Islet of Langerhans (tissue), 1 donor: ENCODE measurements at regions not wholly inside any gene's neighbourhood (a gene's known extent, or its start where the extent isn't known, plus 50 kb on each side); places are given as distances from the start of the nearest gene placed in this dataset.
"Not testable (repeated sequence)": the region's sequence is repeated elsewhere in the genome, so short reads cannot be mapped to it uniquely, and the experiment has no call there.

ENCODE experiments used
- FAIRE-seq: peaks from one replicate; lab custom pipeline; 2011; peaks lifted over from hg19 to GRCh38; lab: Jason Lieb, UNC

DNA sequence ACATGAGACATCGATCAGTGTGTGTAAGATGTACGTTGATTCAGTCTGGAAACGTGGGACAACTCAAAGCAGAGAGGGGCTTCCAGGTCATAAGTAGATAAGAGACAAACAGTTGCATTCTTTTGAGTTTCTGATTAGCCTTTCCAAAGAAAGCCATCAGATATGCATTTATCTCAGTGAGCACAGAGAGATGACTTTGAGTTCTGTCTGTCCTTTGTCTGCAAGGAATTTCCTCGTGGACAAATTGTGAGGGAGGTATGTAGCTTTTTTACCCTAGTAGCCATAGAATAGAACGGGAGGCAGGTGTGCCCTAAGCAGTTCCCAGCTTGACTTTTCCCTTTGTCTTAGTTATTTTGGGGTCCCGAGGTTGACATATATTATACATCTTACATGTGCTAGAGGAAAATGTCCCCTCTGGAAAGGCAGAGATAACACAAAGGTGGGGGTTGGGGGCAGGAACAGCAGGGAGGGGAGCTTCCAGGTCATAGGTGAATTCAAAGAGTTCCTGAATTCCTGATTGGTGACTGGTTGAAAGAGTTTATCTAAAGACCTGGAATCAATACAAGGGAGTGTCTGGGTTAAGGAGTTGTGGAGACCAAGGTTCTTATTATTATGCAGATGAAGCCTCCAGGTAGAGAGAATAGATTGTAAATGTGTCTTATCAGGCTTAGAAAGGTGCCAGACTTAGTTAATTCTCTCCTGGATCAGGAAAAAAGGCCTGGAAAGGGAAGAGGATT lies 237.0 kb downstream of the NFATC2 start:
- FAIRE-seq = no peak

DNA sequence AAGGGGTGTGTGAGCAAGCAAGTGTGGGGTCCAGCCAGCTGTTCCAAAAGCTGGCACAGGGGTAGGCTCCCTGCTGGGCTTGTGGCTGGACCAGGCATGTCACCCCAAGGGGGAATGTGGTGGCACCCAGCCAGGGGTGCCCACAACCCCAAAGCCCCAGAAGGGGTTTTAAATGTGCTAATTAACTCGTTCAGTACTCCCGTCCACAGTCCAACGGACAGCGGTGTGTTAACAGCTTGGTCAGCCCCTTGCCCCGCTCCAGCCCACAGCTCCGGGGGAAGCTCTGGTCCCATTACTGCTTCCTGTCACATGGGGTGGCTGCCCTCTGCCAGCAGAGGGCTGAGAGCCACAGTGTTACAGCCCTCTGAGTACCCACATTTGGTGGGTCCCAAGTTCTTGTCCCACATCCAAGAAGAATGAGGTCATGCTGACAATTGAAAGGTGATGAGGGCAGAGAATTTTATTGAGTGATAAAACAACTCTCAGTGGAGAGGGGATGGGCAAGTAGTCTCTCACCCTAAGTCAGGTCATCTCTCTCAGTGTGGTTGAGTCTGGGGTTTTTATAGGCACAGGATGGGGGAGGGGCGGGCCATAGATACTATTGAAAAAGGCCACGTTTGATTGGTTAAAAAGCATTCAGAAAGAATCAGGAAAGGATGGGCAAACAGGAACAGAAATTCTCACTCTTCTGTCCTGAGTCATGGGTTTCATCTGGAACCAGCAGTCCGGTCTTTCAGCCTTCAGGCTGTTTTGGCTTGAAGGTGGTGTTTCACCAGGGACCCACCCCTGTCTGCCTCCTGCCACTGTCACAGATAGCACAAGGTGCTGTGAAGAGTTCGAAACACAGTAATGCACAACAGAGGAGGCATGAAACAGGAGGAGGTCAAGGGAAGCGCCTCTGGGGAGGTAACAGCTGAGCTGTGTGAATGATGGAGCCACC lies 238.5 kb downstream of the NFATC2 start:
- no peak for FAIRE-seq

DNA sequence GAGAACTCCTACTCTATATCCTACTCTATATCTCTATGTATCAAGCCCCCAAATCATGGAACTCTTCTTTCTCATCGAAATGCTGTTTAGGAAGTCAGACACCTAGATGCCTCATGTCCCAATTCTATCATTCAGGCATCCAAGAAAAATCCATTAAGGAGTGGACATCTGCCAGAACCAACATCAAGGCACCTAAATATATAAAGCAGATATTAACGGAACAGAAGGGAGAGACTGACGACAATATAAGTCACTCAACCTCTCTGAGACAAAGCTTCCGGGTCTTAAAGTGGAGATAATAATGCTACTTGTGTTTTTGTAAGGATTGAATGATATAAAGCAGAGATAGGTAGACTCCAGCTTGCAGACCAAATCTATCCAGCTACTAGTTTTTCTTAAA lies 241.5 kb downstream of the NFATC2 start:
- FAIRE-seq = no peak

DNA sequence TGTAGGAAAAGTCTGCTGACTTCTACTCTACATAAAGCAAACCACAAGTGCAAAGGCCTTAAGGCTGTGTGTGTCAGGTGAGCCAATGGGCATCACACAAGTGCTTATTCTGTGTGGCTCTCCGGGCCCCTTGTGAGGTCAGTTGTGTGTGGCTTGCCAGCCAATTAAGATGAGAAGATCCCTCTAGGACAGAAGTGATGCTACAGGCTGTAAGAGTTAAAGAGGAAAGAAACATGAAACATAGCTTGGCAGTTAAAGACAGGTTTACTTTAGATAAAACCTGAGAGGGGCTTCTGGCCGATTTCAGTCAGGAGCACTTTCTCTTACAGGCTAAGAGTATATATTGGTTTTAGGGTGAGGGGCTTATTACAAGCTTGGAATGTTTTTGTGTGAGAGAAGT lies 242.4 kb downstream of the NFATC2 start:
- FAIRE-seq = no peak

DNA sequence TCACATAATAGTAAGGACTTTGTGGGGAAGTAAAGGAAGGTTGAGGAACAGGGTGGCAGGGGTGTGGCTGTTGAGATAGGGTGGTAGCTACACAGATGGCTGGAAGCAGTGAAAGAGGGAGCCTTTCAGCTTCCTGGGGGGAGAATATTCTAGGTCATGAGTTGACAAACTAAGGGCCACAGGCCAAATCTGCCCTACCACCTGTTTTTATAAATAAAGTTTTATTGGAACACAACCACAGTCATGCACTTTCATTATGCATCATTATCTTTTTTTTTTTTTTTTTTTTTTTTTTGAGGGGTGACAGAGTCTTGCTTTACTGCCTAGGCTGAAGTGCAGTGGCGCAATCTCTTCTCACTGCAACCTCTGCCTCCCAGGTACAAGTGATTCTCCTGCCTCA lies 243.1 kb downstream of the NFATC2 start:
- no peak for FAIRE-seq

DNA sequence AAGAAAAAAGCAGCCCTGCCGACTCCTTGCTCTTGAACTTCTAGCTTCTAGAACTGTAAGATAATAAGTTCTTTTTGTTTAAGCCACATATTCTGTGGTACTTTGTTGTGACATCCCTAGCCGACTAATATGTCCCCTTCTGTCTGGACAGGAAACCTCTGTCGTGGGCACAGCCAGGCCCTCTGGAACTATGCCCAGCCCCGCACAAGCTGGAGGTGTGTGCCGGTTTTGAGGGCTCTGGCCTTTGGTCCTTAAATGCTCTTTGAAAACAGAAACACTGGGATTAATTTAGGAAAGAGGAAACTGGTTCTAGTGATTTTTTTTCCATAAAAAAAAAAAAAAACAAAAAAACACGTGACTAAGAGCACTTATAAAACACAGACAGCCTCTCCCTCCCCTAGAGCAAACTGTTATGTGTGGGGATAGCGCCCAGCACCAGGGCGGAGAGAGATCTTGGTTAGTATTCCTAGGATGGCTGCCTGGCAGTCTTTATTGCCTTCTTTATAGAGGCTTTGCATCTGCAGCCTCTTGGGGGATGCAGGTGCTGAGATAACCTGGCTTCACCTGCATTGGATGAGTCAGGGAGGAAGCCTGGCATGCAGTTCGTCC lies 244.3 kb downstream of the NFATC2 start:
- FAIRE-seq = no peak

DNA sequence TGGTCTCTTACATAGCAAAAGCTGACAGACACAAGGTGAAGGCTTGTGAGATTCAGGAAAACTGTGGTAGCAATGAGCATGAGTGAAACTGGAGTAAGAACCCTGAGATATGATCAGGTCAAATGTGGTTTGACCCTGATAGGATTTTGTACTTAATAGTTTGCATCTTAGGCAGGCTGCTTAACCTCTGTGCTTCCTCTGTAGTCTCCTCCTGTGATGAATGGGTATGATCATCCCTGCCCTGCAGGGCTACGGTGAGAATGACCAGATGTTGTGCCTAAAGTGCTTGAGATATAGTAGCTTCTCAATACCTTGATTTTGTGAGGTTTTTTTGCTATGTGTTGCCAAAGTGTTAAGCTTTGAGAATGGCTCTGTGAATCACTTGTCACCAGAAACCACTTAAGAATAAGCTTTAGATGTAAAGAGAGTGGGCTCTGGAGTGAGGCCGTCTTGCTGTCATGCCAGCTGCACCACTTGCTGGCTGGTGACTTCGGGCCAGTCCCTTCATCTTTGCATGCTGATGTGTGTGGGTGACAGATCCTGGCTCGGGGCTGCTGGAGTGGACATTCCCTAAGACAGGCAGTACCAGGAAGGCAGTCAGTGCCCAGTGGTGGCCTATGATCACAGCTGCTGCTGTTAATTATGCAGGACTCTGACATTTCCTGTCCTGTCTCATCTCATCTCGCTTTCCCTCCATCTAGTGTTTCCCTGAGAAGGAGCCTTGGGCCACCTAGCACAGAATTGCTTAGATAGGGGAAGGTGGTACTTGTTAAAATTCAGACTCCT lies 254.7 kb downstream of the NFATC2 start:
- no peak for FAIRE-seq

DNA sequence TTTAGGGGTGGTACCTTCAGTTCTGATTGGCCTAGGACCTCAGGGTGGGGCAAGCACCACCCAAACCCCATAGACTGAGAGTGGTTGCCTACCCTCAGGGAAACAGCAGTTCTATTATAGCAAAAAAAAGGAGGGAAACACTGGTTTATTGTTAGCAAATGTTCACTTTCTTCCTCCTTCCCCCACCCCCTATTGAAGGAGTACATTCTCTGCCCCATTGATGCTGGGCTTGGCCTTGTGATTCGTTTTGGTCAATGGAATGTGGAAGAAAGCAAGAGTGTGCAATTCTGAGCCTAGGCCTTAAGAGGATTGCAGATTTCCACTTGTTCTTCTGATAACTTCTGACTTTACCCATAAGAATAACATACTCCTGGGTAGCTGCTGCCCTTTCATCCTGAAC lies 255.8 kb downstream of the NFATC2 start:
- FAIRE-seq = no peak

DNA sequence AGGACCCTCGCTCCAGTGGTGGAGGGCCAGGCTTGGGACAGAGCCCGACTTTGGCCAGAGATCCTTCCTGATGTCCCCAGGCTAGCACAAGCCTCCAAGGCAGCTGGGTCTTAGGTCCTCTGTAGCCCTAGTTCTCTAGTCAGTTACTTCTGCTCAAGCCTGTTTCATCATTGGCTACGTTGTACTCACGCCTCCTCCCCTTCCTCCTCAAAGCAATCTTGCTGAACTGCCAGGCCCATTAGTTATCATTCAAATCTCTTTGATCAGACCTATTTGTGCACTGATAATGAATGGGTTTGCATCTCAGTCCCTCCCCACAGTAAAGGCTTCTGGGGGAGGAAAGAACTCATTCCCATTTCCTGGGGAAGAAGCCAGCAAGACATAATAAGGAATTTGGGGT lies 256.8 kb downstream of the NFATC2 start:
- no peak for FAIRE-seq

DNA sequence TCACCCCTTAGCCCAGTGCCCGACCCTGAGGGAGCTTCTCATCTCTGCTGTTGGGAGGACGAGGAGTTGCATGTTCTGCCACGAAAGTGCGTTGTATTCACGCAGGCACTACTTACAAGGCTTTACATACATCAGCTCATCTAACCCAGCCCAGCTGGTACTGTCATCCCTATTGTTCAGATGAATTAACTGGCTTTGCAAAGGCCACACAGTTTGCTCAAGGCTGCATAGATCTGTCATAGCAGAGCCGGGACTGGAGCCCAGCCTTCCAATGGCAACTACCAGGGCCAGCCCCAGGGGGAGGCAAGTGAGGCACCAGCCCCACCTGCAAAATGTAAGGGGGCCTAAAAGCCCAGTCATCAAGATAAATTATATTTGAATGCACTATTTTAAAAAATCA lies 257.6 kb downstream of the NFATC2 start:
- FAIRE-seq = no peak

DNA sequence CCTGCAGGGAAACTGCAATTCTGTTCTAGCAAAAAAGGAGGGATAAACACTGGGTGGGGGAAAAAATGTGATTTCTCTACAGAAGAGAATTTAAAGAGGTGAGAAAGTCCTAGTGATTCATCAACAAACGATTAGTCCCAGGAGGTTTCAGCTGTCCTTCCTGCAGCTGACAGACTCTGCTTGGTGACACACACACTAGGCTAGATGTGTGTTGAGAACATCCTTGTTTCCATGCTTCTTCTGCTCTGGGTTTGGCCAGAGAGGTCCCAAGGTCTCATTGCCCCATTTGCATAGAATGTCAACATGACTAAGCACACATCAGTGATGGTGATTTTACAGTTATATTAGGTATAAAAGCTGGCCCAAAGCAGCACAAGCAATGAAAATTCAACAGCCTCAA lies 258.3 kb downstream of the NFATC2 start:
- no peak for FAIRE-seq

DNA sequence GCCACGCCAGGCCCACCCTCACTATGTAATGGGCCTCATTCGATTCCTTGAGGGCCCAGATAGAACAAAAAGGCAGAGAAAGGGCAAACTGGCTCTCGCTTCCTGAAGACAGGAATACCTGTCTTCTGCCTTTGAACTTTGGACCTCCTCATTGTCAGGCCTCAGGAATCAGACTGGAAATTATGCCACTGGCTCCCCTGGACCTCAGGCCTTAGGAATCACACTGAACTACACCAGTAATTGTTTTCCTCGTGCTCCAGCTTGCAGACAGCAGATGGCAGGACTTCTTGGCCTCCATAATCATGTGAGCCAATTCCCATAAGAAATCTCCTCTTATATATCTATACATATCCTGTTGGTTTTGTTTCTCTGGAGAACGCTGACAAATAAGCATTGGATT lies 258.6 kb upstream of the KCNG1 start:
- FAIRE-seq = no peak

DNA sequence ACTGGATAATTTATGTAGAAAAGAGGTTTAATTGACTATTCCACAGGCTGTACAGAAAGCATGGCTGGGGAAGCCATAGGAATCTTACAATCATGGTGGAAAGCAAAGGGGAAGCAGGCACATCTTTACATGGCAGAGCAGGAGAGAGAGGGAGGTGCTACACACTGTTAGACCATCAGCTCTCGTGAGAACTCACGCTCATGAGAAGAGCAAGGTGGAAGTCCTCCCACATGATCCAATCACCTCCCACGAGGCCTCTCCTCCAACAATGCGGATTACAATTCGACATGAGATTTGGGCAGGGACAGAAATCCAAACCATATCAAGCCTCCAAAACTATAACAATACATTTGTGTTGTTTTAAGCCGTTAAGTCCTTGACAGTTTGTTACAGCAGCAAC lies 257.1 kb upstream of the KCNG1 start:
- FAIRE-seq = no peak

DNA sequence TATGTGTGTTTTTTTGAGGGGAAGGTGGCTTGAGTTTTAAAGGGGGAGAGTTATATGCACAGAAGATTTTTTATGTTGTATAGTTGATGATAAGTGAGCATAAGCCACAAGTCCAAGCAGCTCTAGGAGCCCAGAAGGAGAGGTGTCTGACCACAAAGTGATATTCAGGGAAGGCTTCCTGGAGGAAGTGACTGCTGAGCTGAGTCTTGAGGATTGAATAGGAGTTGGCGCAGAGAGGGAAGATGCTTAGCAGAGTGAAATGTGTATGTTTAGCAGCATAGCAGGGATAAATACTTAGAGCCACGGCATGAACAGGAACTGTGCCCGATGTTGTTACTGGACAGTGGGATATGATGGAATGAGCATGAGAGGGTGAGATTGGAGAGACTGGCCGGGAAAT lies 255.1 kb upstream of the KCNG1 start:
- FAIRE-seq = no peak

DNA sequence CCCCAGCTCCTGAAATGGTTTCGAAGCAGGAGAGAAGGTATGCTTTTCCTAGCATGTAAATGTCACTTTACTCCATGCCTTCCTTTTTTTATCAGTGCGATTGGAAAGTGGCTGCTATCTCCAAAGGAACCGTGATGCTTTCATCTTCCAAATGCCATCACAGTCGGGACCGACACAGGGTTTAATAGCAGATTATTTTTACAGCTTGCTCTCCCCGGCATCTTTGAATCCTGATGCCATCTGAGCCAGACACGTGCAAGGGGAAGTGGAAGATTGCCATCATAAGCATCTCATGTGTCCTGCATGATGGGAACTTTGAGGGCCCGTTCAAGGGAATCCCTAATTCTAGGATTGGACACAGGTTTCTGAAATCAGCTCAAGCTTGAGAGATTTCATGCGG lies 253.4 kb upstream of the KCNG1 start:
- FAIRE-seq = no peak

DNA sequence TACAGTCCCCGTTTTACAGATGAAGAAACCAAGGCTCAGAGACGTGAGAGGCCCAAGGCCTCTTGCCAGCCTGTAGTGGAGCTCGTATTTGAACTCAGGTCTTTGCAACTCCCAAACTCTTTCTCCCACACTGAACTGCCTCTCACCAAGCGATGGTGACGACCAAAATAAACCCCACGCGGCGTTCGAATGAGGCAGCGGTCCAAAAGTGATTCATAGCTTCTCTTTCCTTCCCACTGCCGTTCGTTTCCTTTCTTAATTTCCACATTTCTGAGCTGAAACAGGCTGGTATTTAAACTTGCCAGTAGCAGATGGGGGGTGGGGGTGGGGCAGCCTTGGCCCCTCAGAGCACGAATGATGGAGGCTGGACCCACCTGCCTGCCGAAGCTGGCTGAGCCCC lies 252.9 kb upstream of the KCNG1 start:
- FAIRE-seq = no peak

DNA sequence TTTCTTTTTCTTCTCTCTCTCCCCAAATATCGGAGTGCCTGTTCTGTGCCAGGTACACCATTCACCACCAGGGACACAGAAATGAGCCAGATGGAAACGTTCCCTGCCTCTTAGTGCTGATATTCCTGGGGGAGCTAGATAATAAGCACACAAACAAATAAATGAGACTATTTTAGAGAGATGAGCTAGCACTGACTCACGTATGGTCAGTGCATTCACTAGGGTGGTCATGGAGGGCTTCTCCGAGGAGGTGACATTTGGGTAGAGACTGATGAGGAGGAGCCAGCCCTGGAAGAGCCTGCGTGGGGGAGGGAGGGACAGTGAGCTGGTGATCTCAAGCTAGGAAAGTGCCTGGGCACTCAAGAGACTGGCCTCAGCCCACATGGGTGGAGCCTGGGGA lies 252.3 kb upstream of the KCNG1 start:
- FAIRE-seq = no peak

DNA sequence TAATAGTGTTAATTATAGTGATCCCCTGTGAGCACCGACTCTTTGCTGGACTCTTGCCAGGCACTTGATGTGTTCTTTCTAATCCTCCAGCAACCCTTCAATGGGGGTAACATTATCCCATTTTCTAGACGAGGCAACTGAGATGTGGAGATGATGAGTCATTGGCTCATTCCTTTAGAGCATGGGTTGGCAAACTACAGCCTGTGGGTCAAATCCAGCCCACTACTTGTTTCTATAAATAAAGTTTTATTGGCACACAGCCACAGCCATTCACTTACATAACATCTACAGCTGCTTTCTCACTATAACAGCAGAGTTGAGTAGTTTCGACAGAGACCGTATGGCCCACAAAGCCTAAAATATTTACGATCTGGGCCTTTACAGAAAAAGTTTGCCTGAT lies 249.5 kb upstream of the KCNG1 start:
- no peak for FAIRE-seq

DNA sequence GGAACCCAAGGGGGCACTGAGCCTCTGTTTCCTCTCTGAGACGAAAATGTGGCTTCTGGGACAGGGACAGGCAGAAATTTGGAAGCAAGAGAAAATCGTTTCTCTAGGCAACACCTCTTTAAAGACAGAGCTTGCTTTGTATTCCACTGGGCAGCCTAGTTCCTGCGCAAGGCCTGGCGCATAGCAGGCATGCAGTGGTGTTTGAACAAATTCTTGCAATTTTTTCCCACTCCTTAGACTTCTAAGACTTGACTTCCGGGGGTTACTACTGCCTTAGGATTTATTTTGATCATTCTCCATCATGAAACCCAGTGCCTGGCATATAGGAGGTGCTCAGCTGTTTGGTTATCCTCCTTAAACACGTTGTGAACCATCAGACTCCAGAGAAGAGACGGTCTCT lies 249.0 kb upstream of the KCNG1 start:
- no peak for FAIRE-seq

DNA sequence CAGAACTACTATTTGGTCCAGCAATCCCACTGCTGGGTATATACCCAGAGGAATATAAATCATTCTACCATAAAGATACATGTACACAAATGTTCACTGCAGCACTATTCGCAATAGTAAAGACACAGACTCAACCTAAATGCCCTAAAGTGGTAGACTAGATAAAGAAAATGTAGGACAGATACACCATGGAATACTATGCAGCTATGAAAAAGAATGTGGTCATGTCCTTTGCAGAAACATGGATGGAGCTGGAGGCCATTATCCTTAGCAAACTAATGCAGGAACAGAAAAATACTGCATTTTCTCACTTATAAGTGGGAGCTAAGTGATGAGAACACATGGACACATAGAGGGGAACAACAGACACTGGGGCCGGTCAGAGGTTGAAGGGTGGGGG lies 248.4 kb upstream of the KCNG1 start:
- FAIRE-seq = not testable (repeated sequence)

DNA sequence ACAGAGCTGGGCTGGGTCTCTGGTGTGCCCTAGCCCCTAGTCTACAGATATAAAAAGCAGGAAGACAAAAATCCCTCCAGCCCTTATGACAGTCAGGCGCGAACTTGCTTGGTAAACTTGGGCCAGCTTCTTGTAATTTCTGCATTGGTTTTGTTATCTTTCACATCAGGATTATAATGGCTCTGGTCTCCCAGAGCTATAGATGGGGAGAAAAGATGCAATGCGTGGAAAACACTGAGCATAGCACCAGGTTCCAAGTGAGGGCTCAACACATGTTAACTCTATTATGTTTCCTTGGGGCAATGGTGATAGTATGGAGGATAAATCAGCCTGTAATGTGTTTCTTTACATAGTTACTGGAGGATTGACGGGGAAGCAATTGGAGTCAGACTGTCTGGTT lies 246.8 kb upstream of the KCNG1 start:
- no peak for FAIRE-seq

DNA sequence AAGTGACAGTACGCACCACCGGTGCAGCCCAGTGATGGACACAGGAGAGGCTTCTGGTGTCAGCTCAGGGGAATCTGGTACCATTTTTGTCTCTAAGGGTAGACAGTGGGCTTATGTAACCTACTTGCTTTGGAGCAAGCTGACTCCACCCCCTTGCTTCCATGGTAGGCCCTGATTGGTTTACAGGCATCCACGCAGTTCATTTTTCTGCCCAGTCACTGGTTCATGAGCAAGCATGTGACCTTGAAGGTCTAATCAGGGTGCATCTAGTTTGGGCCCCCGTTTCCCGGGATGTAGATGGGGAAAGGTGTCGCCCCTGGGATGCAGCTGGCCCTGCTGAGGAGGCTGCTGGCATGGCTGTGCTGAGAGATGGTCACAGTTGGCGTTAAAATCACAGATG lies 244.8 kb upstream of the KCNG1 start:
- no peak for FAIRE-seq

DNA sequence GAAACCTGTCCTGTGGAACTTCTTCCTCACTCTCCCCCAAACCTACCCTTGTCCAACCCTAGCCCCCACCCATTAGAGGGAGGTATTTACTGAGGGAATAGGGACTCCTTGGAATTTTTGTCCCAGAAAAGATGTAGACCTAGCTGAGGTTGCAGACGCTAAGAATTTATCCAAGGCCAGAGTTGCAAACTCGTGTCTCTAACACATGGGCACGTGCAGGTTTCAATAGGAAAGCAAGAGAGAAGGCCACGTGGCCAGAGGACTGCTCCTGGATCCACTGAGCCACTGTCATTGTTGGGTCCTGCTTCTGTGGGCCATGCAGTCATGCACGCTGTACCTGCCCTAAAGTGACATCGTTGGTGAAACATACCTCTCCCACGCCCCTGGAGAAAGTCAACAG lies 243.4 kb upstream of the KCNG1 start:
- no peak for FAIRE-seq
